Common myeloid progenitor, CD34-positive (primary cell): ENCODE measurements at regions not wholly inside any gene's neighbourhood (a gene's known extent, or its start where the extent isn't known, plus 50 kb on each side); places are given as distances from the start of the nearest gene placed in this dataset.
A peak's percentile ranks its signal among the peaks of the same experiment; 100 is the strongest.

Experiments
- CTCF ChIA-PET: fragments of 350-600 bp; sonication (Branson Sonifier 250); formaldehyde crosslinking; loops from one replicate; lab custom pipeline; 2021; ENCODE audit warnings: antibody characterized with exemption; lab: Charles Lee
- POLR2A ChIA-PET: fragments of 350-600 bp; sonication (Branson Sonifier 250); formaldehyde crosslinking; loops from one replicate; lab custom pipeline; 2021; ENCODE audit warnings: antibody characterized with exemption; lab: Charles Lee
- DNase-seq, 3 donors: peaks; one replicate each; pipeline versions ENCODE4 v3.0.0 to v3.0.0-alpha.2; 2013
- H3K27ac ChIP-seq, 2 experiments: 1 replicate in 1 of 2; 2 replicates in 1 of 2; pipeline ENCODE4 v1.7.0; 2013; ENCODE audit warnings: inconsistent platforms in 2 of 2, low read length in 2 of 2, mild to moderate bottlenecking in 2 of 2, low read depth in 1 of 2, moderate library complexity in 1 of 2; ENCODE audit not compliant: severe bottlenecking in 2 of 2, insufficient read depth in 1 of 2, poor library complexity in 1 of 2
- H3K27me3 ChIP-seq, 5 experiments: replicated peaks in 2 of 5; 1 replicate in 3 of 5; 2 replicates in 2 of 5; pipeline versions ENCODE4 v1.6.1 to v1.7.0; 2013; ENCODE audit warnings: low read length in 4 of 5, mild to moderate bottlenecking in 2 of 5, moderate library complexity in 2 of 5, inconsistent platforms in 1 of 5; ENCODE audit not compliant: insufficient read depth in 5 of 5, control insufficient read depth in 4 of 5
- H3K36me3 ChIP-seq, 4 experiments: 1 replicate in 2 of 4; 2 replicates in 2 of 4; pipeline versions ENCODE4 v1.6.1 to v1.7.0; 2013; ENCODE audit warnings: low read length in 3 of 4, control low read depth in 1 of 4, mild to moderate bottlenecking in 1 of 4; ENCODE audit not compliant: control insufficient read depth in 4 of 4, insufficient read depth in 4 of 4
- H3K4me1 ChIP-seq, 4 experiments: 1 replicate in 3 of 4; 2 replicates in 1 of 4; pipeline versions ENCODE4 v1.6.1 to v1.7.1; 2013; ENCODE audit warnings: low read length in 3 of 4, mild to moderate bottlenecking in 3 of 4, control low read depth in 1 of 4, inconsistent platforms in 1 of 4, moderate library complexity in 1 of 4; ENCODE audit not compliant: control insufficient read depth in 4 of 4, insufficient read depth in 4 of 4; ENCODE audit errors: control extremely low read depth in 1 of 4
- H3K4me3 ChIP-seq, 7 experiments: 1 replicate in 4 of 7; 2 replicates in 3 of 7; pipeline versions ENCODE4 v1.5.1 to v1.7.0; 2013; ENCODE audit warnings: mild to moderate bottlenecking in 7 of 7, low read length in 6 of 7, moderate library complexity in 6 of 7, inconsistent platforms in 2 of 7, low read depth in 2 of 7, control low read depth in 1 of 7; ENCODE audit not compliant: insufficient read depth in 4 of 7, control insufficient read depth in 1 of 7; ENCODE audit errors: extremely low read depth in 1 of 7
- H3K9me3 ChIP-seq, 5 experiments: 1 replicate in 4 of 5; 2 replicates in 1 of 5; pipeline versions ENCODE4 v1.6.1 to v1.7.1; 2013; ENCODE audit warnings: low read length in 4 of 5, mild to moderate bottlenecking in 2 of 5, inconsistent platforms in 1 of 5, low read depth in 1 of 5, moderate library complexity in 1 of 5; ENCODE audit not compliant: control insufficient read depth in 4 of 5, insufficient read depth in 2 of 5; ENCODE audit errors: control extremely low read depth in 1 of 5
- WGBS: methylation state at CpG from one replicate; pipeline ENCODE4 v1.1.5; 2013; ENCODE audit not compliant: insufficient coverage; 5-methylcytosine and 5-hydroxymethylcytosine counted together

- WGBS, result 94% methylated on average over 14 of the region's 15 CpGs
- no peaks in the 10 kb centered on the region for H3K36me3 ChIP-seq
- no peaks in the 10 kb centered on the region for H3K27me3 ChIP-seq
- peak overlapping the region in 1 of 2 experiments; percentile 64 for H3K27ac ChIP-seq
- peaks cover 0 to 3% (median 0%) of the 10 kb centered on the region in 5 experiments for H3K9me3 ChIP-seq
- DNase-seq, result no peak
- no peak overlapping the region for H3K4me3 ChIP-seq
- ChIA-PET CTCF (no interaction called here), POLR2A (no interaction called here)
- peaks cover 0 to 2% (median 0%) of the 10 kb centered on the region in 4 experiments for H3K4me1 ChIP-seq
Observed at GRCh38 chr12:74293689-74294131, 243.9 kb upstream of the ATXN7L3B start.

GRCh38 chr12:74317078-74317601 is 220.5 kb upstream of the ATXN7L3B start:
- H3K27ac ChIP-seq, result no peak overlapping the region
- POLR2A ChIA-PET, result no interaction called here
- no peaks in the 10 kb centered on the region for H3K4me1 ChIP-seq
- H3K4me3 ChIP-seq, result no peak overlapping the region
- no peaks in the 10 kb centered on the region for H3K27me3 ChIP-seq
- DNase-seq, result peak in 2 of 3 donors; percentile 17 to 50
- H3K36me3 ChIP-seq, result no peaks in the 10 kb centered on the region
- 31% methylated on average over 2 of the region's 2 CpGs for WGBS
- H3K9me3 ChIP-seq, result no peaks in the 10 kb centered on the region
- CTCF ChIA-PET, result no interaction called here

DNA sequence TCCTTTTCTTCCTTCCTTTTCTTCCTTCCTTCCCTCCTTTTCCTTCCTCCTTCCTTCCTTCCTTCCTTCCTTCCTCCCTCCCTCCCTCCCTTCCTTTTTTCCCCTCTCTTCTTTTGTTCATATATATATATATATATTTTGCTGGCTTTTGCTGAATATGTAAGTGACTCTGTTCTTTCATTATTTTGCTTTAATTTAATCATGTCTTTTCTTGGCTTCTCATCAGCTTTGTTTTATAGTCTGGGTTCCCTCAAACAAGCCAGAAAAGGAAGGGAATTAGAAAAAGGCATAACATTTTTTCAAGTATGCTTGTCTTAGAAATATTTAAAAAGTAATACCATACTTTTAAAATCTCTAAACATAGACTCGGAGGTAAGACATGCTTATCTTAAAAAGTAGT is 219.9 kb upstream of the ATXN7L3B start:
- DNase-seq, result no peak
- H3K4me3 ChIP-seq, result no peak overlapping the region
- no peaks in the 10 kb centered on the region for H3K9me3 ChIP-seq
- H3K4me1 ChIP-seq, result no peaks in the 10 kb centered on the region
- CTCF ChIA-PET, result interaction anchor here (0.6 kb wide), 1 partner anchor 380 kb away, joined by 3 read pairs; no protein-coding TSS in a partner anchor
- no peaks in the 10 kb centered on the region for H3K27me3 ChIP-seq
- H3K27ac ChIP-seq, result no peak overlapping the region
- POLR2A ChIA-PET, result no interaction called here
- WGBS, result no CpG with 5 or more reads among the region's 1 CpG
- no peaks in the 10 kb centered on the region for H3K36me3 ChIP-seq

GRCh38 chr12:74319886-74320285 is 217.7 kb upstream of the ATXN7L3B start:
- no peak for DNase-seq
- H3K27me3 ChIP-seq, result no peaks in the 10 kb centered on the region
- POLR2A ChIA-PET, result no interaction called here
- no peak overlapping the region for H3K27ac ChIP-seq
- H3K9me3 ChIP-seq, result no peaks in the 10 kb centered on the region
- no peaks in the 10 kb centered on the region for H3K36me3 ChIP-seq
- CTCF ChIA-PET, result interaction anchor here (0.6 kb wide), 1 partner anchor 1559 kb away, joined by 3 read pairs; no protein-coding TSS in a partner anchor
- H3K4me3 ChIP-seq, result no peak overlapping the region
- no peaks in the 10 kb centered on the region for H3K4me1 ChIP-seq
- 94% methylated on average over 5 of the region's 5 CpGs for WGBS

GRCh38 chr12:74321381-74321780 is 216.3 kb upstream of the ATXN7L3B start:
- WGBS, result 91% methylated on average over 6 of the region's 6 CpGs
- H3K27ac ChIP-seq, result no peak overlapping the region
- ChIA-PET POLR2A (interaction anchor here (0.7 kb wide), 1 partner anchor 245 kb away, joined by 3 read pairs; no protein-coding TSS in a partner anchor), CTCF (interaction anchor here (1.4 kb wide), 1 partner anchor 10 kb away, joined by 5 read pairs; no protein-coding TSS in a partner anchor)
- H3K4me3 ChIP-seq, result no peak overlapping the region
- no peak for DNase-seq
- no peaks in the 10 kb centered on the region for H3K9me3 ChIP-seq
- H3K4me1 ChIP-seq, result no peaks in the 10 kb centered on the region
- no peaks in the 10 kb centered on the region for H3K27me3 ChIP-seq
- no peaks in the 10 kb centered on the region for H3K36me3 ChIP-seq

- WGBS, result no CpG with 5 or more reads among the region's 2 CpGs
- H3K36me3 ChIP-seq, result no peaks in the 10 kb centered on the region
- no peaks in the 10 kb centered on the region for H3K27me3 ChIP-seq
- no peaks in the 10 kb centered on the region for H3K9me3 ChIP-seq
- no peaks in the 10 kb centered on the region for H3K4me1 ChIP-seq
- DNase-seq, result no peak
- ChIA-PET POLR2A (no interaction called here), CTCF (no interaction called here)
- H3K27ac ChIP-seq, result no peak overlapping the region
- H3K4me3 ChIP-seq, result no peak overlapping the region
Observed at GRCh38 chr12:74322792-74323191, 214.8 kb upstream of the ATXN7L3B start.

DNA sequence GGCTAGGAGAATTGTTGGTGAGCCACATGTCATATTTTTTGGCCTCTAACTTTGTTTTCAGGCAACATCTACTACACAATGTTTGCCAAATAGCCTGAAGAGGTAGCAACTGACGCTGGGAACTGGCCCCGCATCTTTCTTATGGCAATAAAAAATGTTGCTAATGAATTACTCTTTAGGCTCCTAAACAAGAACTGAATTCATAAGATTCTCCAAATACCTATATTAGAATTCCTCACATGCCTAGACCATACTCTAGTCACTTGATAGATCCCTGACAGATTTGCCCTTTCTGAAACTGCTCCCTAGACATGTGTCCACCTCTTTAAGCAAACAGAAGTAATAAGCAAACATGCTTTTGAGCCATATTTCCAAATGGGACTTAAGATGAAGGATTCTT is 209.0 kb upstream of the ATXN7L3B start:
- DNase-seq, result no peak
- 100% methylated on average over 1 of the region's 2 CpGs for WGBS
- CTCF ChIA-PET, result no interaction called here
- Histone ChIP-seq H3K27ac (no peak overlapping the region), H3K4me1 (no peaks in the 10 kb centered on the region), H3K4me3 (no peak overlapping the region), H3K9me3 (no peaks in the 10 kb centered on the region), H3K27me3 (no peaks in the 10 kb centered on the region), H3K36me3 (no peaks in the 10 kb centered on the region)
- POLR2A ChIA-PET, result no interaction called here
